A549 (cell line): ENCODE measurements at regions not wholly inside any gene's neighbourhood (a gene's known extent, or its start where the extent isn't known, plus 50 kb on each side); places are given as distances from the start of the nearest gene placed in this dataset.

Experiments
- ATAC-seq, 2 experiments: fragments of 200-7000 bp in 1 of 2; fragments of >200 bp in 1 of 2; cut with Nextera tagmentation in 1 of 2; cut with Tn5 transposase in 1 of 2; 3 replicates each; pipeline versions ENCODE4 v1.8.0 to v1.9.1; 2018 to 2020; ENCODE audit warnings: mild to moderate bottlenecking in 1 of 2, moderate library complexity in 1 of 2
- CTCF ChIA-PET: fragments of 300-600 bp; sonication (Branson Sonifier 250); formaldehyde crosslinking; extraction: SDS; loops from one replicate; lab custom pipeline; 2021; ENCODE audit warnings: antibody characterized with exemption, inconsistent platforms; lab: Yijun Ruan, JAX
- POLR2A ChIA-PET: fragments of 350-600 bp; formaldehyde crosslinking; extraction: SDS; loops from one replicate; lab custom pipeline; 2021; ENCODE audit warnings: antibody characterized with exemption, inconsistent platforms; lab: Yijun Ruan, JAX
- DNase-seq, 2 experiments: peaks; one replicate each; pipeline versions ENCODE4 v3.0.0 to v3.0.0-alpha.2; 2011 to 2016; ENCODE audit warnings: low read depth in 1 of 2, low spot score in 1 of 2
- FAIRE-seq: peaks from 2 replicates; lab custom pipeline; 2011; peaks lifted over from hg19 to GRCh38; lab: Jason Lieb, UNC
- H3K27ac ChIP-seq, 2 experiments: fragments of >200 bp; sonication (Bioruptor Twin); formaldehyde crosslinking; 3 replicates each; pipeline ENCODE4 v1.5.1; 2016 to 2017
- H3K4me1 ChIP-seq: fragments of >200 bp; sonication (Bioruptor Twin); formaldehyde crosslinking; 3 replicates; pipeline ENCODE4 v1.6.1; 2016
- H3K4me2 ChIP-seq: fragments of >200 bp; sonication (Bioruptor Twin); formaldehyde crosslinking; 3 replicates; pipeline ENCODE4 v1.6.1; 2016
- H3K4me3 ChIP-seq: fragments of >200 bp; sonication (Bioruptor Twin); formaldehyde crosslinking; 3 replicates; pipeline ENCODE4 v1.5.1; 2016
- H3K9me3 ChIP-seq: fragments of >200 bp; sonication (Bioruptor Twin); formaldehyde crosslinking; 3 replicates; pipeline ENCODE4 v1.6.1; 2016
- CHD2 ChIP-seq: fragments of 150-350 bp; IDR thresholded peaks from 2 replicates; pipeline ENCODE4 v1.6.1; 2014; ENCODE audit warnings: low read length; ENCODE audit not compliant: partially characterized antibody
- CHD4 ChIP-seq: fragments of 200-600 bp; sonication (generic); IDR thresholded peaks from 2 replicates; pipeline ENCODE4 v1.6.1; 2016; ENCODE audit warnings: antibody characterized with exemption, mild to moderate bottlenecking, borderline replicate concordance
- EHMT2 ChIP-seq: fragments of 200-600 bp; sonication (generic); IDR thresholded peaks from 2 replicates; pipeline ENCODE4 v1.6.1; 2016; ENCODE audit warnings: antibody characterized with exemption, low read depth, mild to moderate bottlenecking, moderate library complexity
- ELK1 ChIP-seq: fragments of 150-350 bp; IDR thresholded peaks from 2 replicates; pipeline ENCODE4 v1.6.1; 2014; ENCODE audit warnings: low read depth, mild to moderate bottlenecking, low read length
- ESRRA ChIP-seq: fragments of 150-350 bp; IDR thresholded peaks from 2 replicates; pipeline ENCODE4 v1.6.1; 2014; ENCODE audit warnings: mild to moderate bottlenecking, low read length, borderline replicate concordance
- FOSB ChIP-seq: fragments of 250-450 bp; sonication (Bioruptor Pico); IDR thresholded peaks from 2 replicates; pipeline ENCODE4 v1.5.0; 2020; ENCODE audit warnings: mild to moderate bottlenecking, moderate library complexity
- HDAC2 ChIP-seq: fragments of 200-600 bp; sonication (generic); IDR thresholded peaks from 2 replicates; pipeline ENCODE4 v1.6.1; 2016
- HEYL ChIP-seq: fragments of 250-450 bp; sonication (Bioruptor Pico); IDR thresholded peaks from 2 replicates; pipeline ENCODE4 v1.8.0; 2021; ENCODE audit warnings: mild to moderate bottlenecking, moderate library complexity
- HOXB13 ChIP-seq: fragments of 250-450 bp; sonication (Bioruptor Pico); IDR thresholded peaks from 2 replicates; pipeline ENCODE4 v1.5.0; 2020; ENCODE audit warnings: low read depth, mild to moderate bottlenecking, moderate library complexity
- JUN ChIP-seq, 2 experiments: fragments of >200 bp; sonication (Bioruptor Twin); formaldehyde crosslinking; IDR thresholded peaks; 2 replicates in 1 of 2; 3 replicates in 1 of 2; pipeline ENCODE4 v1.6.1; 2016 to 2017
- JUNB ChIP-seq: fragments of >200 bp; sonication (Bioruptor Twin); formaldehyde crosslinking; IDR thresholded peaks from 2 replicates; pipeline ENCODE4 v1.6.1; 2016
- KDM1A ChIP-seq: fragments of 200-600 bp; sonication (generic); IDR thresholded peaks from 2 replicates; pipeline ENCODE4 v1.6.1; 2016; ENCODE audit warnings: low read depth, mild to moderate bottlenecking
- MAFK ChIP-seq: fragments of 450-650 bp; IDR thresholded peaks from 2 replicates; pipeline ENCODE4 v1.6.1; 2014; ENCODE audit not compliant: partially characterized antibody
- MYC ChIP-seq: IDR thresholded peaks from 2 replicates; pipeline ENCODE4 v1.6.1; 2012; ENCODE audit warnings: mild to moderate bottlenecking, inconsistent platforms, low read length, improper control_type of control experiment, borderline replicate concordance
- NFE2L2 ChIP-seq: fragments of 150-350 bp; conservative IDR thresholded peaks from 2 replicates; pipeline ENCODE4 v1.6.1; 2014; ENCODE audit warnings: low read length
- PHF8 ChIP-seq: fragments of 200-600 bp; sonication (generic); IDR thresholded peaks from 2 replicates; pipeline ENCODE4 v1.6.1; 2016; ENCODE audit warnings: low read depth, mild to moderate bottlenecking, antibody characterized with exemption, moderate library complexity, borderline replicate concordance
- POLR2A ChIP-seq: IDR thresholded peaks from 2 replicates; pipeline ENCODE4 v1.6.1; 2012; ENCODE audit warnings: mild to moderate bottlenecking, low read length
- POLR2AphosphoS2 ChIP-seq: conservative IDR thresholded peaks from 2 replicates; pipeline ENCODE4 v1.6.1; 2012; ENCODE audit warnings: low read length, improper control_type of control experiment, inconsistent platforms
- RAD21 ChIP-seq, 2 experiments: fragments of >200 bp in 1 of 2; sonication (Bioruptor Twin) in 1 of 2; formaldehyde crosslinking in 1 of 2; IDR thresholded peaks in 1 of 2; conservative IDR thresholded peaks in 1 of 2; 2 replicates in 1 of 2; 3 replicates in 1 of 2; pipeline ENCODE4 v1.6.1; 2012 to 2018; ENCODE audit warnings: inconsistent platforms in 1 of 2
- RARB ChIP-seq: fragments of 250-450 bp; sonication (Bioruptor Pico); IDR thresholded peaks from 2 replicates; pipeline ENCODE4 v1.8.0; 2021; ENCODE audit warnings: mild to moderate bottlenecking, moderate library complexity
- RNF2 ChIP-seq: fragments of 200-600 bp; sonication (generic); IDR thresholded peaks from 2 replicates; pipeline ENCODE4 v1.6.1; 2016; ENCODE audit warnings: low read depth, mild to moderate bottlenecking, antibody characterized with exemption, moderate library complexity, borderline replicate concordance
- SMC3 ChIP-seq: fragments of >200 bp; sonication (Bioruptor Twin); formaldehyde crosslinking; IDR thresholded peaks from 3 replicates; pipeline ENCODE4 v1.6.1; 2018; ENCODE audit warnings: inconsistent platforms
- ZFP36 ChIP-seq: fragments of 450-650 bp; IDR thresholded peaks from 2 replicates; pipeline ENCODE4 v1.6.1; 2014; ENCODE audit warnings: borderline replicate concordance; ENCODE audit not compliant: partially characterized antibody
- ZNF302 ChIP-seq: fragments of 250-450 bp; sonication (Bioruptor Pico); IDR thresholded peaks from 2 replicates; pipeline ENCODE4 v1.9.0; 2021; ENCODE audit warnings: inconsistent platforms, mild to moderate bottlenecking, moderate library complexity
- WGBS: methylation state at CpG from one replicate; pipeline ENCODE4 v1.1.6; 2017; ENCODE audit errors: missing lambda C conversion rate; 5-methylcytosine and 5-hydroxymethylcytosine counted together
- TF ChIP-seq, protein P1 (sequence below): fragments of 450-650 bp; IDR thresholded peaks from 2 replicates; pipeline ENCODE4 v1.6.1; 2014; ENCODE audit warnings: antibody characterized with exemption
- TF ChIP-seq, protein P2 (sequence below): fragments of >200 bp; sonication (Bioruptor Twin); formaldehyde crosslinking; IDR thresholded peaks from 3 replicates; pipeline ENCODE4 v1.6.1; 2016
- TF ChIP-seq, protein P3 (sequence below): fragments of 200-600 bp; sonication (generic); IDR thresholded peaks from 2 replicates; pipeline ENCODE4 v1.6.1; 2016; ENCODE audit warnings: antibody characterized with exemption, mild to moderate bottlenecking, moderate library complexity
- TF ChIP-seq, protein P4 (sequence below): fragments of >200 bp; sonication (Bioruptor Twin); formaldehyde crosslinking; IDR thresholded peaks from 3 replicates; pipeline ENCODE4 v1.5.1; 2016
- TF ChIP-seq, protein P5 (sequence below): IDR thresholded peaks from 2 replicates; pipeline ENCODE4 v1.6.1; 2012

DNA sequence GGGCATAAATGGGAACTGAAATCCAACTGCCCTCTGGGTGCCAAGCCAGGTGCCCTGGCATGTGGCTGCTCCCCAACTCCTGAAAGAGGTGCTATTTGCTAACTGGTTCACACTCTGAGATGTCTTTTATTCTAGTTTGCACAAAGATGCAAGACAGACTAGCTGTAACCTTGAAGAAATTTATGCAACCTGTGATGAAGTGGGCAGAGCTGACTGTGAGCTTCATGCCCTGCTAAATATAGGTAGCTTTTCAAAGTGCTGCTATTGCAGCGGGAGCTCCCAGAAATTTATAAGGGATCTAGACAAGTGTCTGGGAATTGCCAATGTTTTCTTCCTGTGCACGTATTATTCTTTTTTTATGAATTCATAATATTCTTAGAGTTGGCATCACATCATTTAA, 517.5 kb downstream of the RNF144B start:
- WGBS, result 3% methylated on average over 2 of the region's 2 CpGs
- Histone ChIP-seq H3K4me3 (no peak overlapping the region), H3K4me1 (no peaks in the 10 kb centered on the region), H3K9me3 (no peaks in the 10 kb centered on the region), H3K27ac (no peak overlapping the region), H3K4me2 (no peak overlapping the region)
- ATAC-seq (no peak), FAIRE-seq (no peak), DNase-seq (no peak)
- POLR2A ChIA-PET, result no interaction called here
- no peak for TF ChIP-seq JUN (IDR thresholded peaks at IDR 0.05)
- TF ChIP-seq, protein P1, sequence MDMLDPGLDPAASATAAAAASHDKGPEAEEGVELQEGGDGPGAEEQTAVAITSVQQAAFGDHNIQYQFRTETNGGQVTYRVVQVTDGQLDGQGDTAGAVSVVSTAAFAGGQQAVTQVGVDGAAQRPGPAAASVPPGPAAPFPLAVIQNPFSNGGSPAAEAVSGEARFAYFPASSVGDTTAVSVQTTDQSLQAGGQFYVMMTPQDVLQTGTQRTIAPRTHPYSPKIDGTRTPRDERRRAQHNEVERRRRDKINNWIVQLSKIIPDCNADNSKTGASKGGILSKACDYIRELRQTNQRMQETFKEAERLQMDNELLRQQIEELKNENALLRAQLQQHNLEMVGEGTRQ, result no peak
- TF ChIP-seq, protein P2, sequence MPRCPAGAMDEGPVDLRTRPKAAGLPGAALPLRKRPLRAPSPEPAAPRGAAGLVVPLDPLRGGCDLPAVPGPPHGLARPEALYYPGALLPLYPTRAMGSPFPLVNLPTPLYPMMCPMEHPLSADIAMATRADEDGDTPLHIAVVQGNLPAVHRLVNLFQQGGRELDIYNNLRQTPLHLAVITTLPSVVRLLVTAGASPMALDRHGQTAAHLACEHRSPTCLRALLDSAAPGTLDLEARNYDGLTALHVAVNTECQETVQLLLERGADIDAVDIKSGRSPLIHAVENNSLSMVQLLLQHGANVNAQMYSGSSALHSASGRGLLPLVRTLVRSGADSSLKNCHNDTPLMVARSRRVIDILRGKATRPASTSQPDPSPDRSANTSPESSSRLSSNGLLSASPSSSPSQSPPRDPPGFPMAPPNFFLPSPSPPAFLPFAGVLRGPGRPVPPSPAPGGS, result no peak
- TF ChIP-seq, protein P3, sequence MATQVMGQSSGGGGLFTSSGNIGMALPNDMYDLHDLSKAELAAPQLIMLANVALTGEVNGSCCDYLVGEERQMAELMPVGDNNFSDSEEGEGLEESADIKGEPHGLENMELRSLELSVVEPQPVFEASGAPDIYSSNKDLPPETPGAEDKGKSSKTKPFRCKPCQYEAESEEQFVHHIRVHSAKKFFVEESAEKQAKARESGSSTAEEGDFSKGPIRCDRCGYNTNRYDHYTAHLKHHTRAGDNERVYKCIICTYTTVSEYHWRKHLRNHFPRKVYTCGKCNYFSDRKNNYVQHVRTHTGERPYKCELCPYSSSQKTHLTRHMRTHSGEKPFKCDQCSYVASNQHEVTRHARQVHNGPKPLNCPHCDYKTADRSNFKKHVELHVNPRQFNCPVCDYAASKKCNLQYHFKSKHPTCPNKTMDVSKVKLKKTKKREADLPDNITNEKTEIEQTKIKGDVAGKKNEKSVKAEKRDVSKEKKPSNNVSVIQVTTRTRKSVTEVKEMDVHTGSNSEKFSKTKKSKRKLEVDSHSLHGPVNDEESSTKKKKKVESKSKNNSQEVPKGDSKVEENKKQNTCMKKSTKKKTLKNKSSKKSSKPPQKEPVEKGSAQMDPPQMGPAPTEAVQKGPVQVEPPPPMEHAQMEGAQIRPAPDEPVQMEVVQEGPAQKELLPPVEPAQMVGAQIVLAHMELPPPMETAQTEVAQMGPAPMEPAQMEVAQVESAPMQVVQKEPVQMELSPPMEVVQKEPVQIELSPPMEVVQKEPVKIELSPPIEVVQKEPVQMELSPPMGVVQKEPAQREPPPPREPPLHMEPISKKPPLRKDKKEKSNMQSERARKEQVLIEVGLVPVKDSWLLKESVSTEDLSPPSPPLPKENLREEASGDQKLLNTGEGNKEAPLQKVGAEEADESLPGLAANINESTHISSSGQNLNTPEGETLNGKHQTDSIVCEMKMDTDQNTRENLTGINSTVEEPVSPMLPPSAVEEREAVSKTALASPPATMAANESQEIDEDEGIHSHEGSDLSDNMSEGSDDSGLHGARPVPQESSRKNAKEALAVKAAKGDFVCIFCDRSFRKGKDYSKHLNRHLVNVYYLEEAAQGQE, result no peak
- no peak for TF ChIP-seq FOSB
- no peak for TF ChIP-seq HEYL
- no peak for TF ChIP-seq ZNF302 (CRISPR knock-in tag)
- no peak for TF ChIP-seq EHMT2
- no peak for TF ChIP-seq CHD4
- no peak for TF ChIP-seq POLR2AphosphoS2
- TF ChIP-seq CHD2, result no peak
- CTCF ChIA-PET, result no interaction called here

DNA sequence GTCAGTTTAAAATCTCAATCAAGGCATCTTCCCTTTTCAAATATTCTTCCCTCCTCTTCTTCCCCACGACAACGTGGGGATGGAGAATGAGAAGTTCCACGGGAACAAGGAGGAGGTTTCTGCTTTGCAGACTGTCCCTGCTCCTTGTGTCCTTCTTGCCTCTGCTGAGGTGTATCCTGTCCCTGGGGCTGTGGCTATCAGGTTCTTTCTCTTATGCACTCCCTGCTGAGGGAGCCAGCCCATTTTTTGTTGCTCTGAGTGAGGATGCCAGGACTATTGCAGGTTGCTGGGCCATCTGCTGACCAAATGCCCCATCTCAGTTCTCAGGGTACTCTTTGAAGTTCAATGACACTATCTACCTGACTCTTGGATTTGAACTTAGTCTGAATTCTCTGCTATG, 533.6 kb downstream of the RNF144B start:
- Histone ChIP-seq H3K9me3 (no peaks in the 10 kb centered on the region), H3K4me3 (no peak overlapping the region), H3K27ac (no peak overlapping the region)
- no peak for ATAC-seq
- POLR2A ChIA-PET, result no interaction called here
- WGBS, result 6% methylated on average over 3 of the region's 3 CpGs
- CTCF ChIA-PET, result no interaction called here
- no peak for FAIRE-seq
- DNase-seq, result no peak
- TF ChIP-seq KDM1A (no peak), MYC (no peak), RNF2 (no peak), POLR2A (no peak), HOXB13 (no peak), JUNB (no peak), HEYL (no peak), MAFK (no peak), NFE2L2 (no peak), RAD21 (conservative IDR thresholded peaks at IDR 0.05 in 1 of 2, IDR thresholded peaks at IDR 0.05 in 1 of 2) (no peak), HDAC2 (no peak), ESRRA (no peak), PHF8 (no peak), SMC3 (no peak), ELK1 (no peak), ZFP36 (no peak), RARB (no peak)
- TF ChIP-seq, protein P4, sequence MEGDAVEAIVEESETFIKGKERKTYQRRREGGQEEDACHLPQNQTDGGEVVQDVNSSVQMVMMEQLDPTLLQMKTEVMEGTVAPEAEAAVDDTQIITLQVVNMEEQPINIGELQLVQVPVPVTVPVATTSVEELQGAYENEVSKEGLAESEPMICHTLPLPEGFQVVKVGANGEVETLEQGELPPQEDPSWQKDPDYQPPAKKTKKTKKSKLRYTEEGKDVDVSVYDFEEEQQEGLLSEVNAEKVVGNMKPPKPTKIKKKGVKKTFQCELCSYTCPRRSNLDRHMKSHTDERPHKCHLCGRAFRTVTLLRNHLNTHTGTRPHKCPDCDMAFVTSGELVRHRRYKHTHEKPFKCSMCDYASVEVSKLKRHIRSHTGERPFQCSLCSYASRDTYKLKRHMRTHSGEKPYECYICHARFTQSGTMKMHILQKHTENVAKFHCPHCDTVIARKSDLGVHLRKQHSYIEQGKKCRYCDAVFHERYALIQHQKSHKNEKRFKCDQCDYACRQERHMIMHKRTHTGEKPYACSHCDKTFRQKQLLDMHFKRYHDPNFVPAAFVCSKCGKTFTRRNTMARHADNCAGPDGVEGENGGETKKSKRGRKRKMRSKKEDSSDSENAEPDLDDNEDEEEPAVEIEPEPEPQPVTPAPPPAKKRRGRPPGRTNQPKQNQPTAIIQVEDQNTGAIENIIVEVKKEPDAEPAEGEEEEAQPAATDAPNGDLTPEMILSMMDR, result no peak
- TF ChIP-seq, protein P5, sequence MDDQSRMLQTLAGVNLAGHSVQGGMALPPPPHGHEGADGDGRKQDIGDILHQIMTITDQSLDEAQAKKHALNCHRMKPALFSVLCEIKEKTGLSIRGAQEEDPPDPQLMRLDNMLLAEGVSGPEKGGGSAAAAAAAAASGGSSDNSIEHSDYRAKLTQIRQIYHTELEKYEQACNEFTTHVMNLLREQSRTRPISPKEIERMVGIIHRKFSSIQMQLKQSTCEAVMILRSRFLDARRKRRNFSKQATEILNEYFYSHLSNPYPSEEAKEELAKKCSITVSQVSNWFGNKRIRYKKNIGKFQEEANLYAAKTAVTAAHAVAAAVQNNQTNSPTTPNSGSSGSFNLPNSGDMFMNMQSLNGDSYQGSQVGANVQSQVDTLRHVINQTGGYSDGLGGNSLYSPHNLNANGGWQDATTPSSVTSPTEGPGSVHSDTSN, result no peak
- TF ChIP-seq, all 56 proteins: peak for 0
- Histone ChIP-seq H3K4me2 (no peak overlapping the region), H3K4me1 (no peaks in the 10 kb centered on the region)
